ENCODE measurements at regions not wholly inside any gene's neighbourhood (a gene's known extent, or its start where the extent isn't known, plus 50 kb on each side); places are given as distances from the start of the nearest gene placed in this dataset.

GRCh38 chr9:89670801-89671434 is 66.1 kb downstream of the GADD45G start (continued):
- no peak for TF ChIP-seq ZNF592 (IDR thresholded peaks at IDR 0.05)
- no peak for TF ChIP-seq ZBTB40 (IDR thresholded peaks at IDR 0.05; ENCODE audit: borderline replicate concordance)

GRCh38 chr9:89674667-89675057 is 69.8 kb downstream of the GADD45G start:
- BruUV-seq (replicated peaks): no TSS peak
- POLR2A ChIA-PET: no interaction called here
- in situ Hi-C loops (cut with MboI): no loop called here
- no peak for TF ChIP-seq ZNF592 (IDR thresholded peaks at IDR 0.05)
- TF ChIP-seq TCF12 (IDR thresholded peaks at IDR 0.05; ENCODE audit: low read depth, low read length): no peak
- no peak for TF ChIP-seq ZNF207 (IDR thresholded peaks at IDR 0.05; ENCODE audit: borderline replicate concordance)
- no peak for TF ChIP-seq SKIL (IDR thresholded peaks at IDR 0.05; ENCODE audit: low read depth, poor library complexity, severe bottlenecking)
- TF ChIP-seq SUPT20H (IDR thresholded peaks at IDR 0.05; ENCODE audit: borderline replicate concordance, control insufficient read depth, low read depth, low read length): no peak

More at GRCh38 chr9:89674667-89675057, 69.8 kb downstream of the GADD45G start:
- ChIA-PET CTCF (no interaction called here), RAD21 (ENCODE audit: unreplicated experiment) (no interaction called here), SMC1A (ENCODE audit: uncharacterized antibody, unreplicated experiment) (no interaction called here)
- ATAC-seq (no peak), FAIRE-seq (no peak), DNase-seq (ENCODE audit: low read depth, low spot score) (no peak)
- Histone ChIP-seq H3K4me1 (ENCODE audit: control insufficient read depth, insufficient read depth, low read length) (no peaks in the 10 kb centered on the region), H3K79me2 (ENCODE audit: control insufficient read depth, insufficient read depth, low read length) (no peaks in the 10 kb centered on the region), H3K36me3 (ENCODE audit: control insufficient read depth in 2 of 2, insufficient read depth in 2 of 2, low read length in 1 of 2) (no peaks in the 10 kb centered on the region), H3K27me3 (replicated peaks in 1 of 2; ENCODE audit: control insufficient read depth in 2 of 2, insufficient read depth in 2 of 2, low read length in 1 of 2) (no peaks in the 10 kb centered on the region; a peak in 1 of 4 replicates), H3K4me3 (no peak overlapping the region), H2AFZ (ENCODE audit: control insufficient read depth, low read depth, low read length) (no peak overlapping the region), H4K20me1 (ENCODE audit: control insufficient read depth, insufficient read depth) (no peaks in the 10 kb centered on the region), H3K9me3 (replicated peaks; ENCODE audit: control insufficient read depth, insufficient read depth, low read length) (no peaks in the 10 kb centered on the region), H3K27ac (ENCODE audit: control insufficient read depth, insufficient read depth) (no peak overlapping the region), H3K4me2 (ENCODE audit: control insufficient read depth, insufficient read depth) (no peak overlapping the region), H3K9ac (ENCODE audit: control insufficient read depth, insufficient read depth, low read length) (no peak overlapping the region)
- 59% methylated on average over 4 of the region's 4 CpGs for WGBS (ENCODE audit: insufficient coverage, insufficient replicate concordance, low lambda C conversion rate, missing lambda C conversion rate)
- intact Hi-C loops (cut with micrococcal nuclease; ENCODE audit: unreplicated experiment): no loop called here
